ENCODE measurements at regions not wholly inside any gene's neighbourhood (a gene's known extent, or its start where the extent isn't known, plus 50 kb on each side); places are given as distances from the start of the nearest gene placed in this dataset.

DNA sequence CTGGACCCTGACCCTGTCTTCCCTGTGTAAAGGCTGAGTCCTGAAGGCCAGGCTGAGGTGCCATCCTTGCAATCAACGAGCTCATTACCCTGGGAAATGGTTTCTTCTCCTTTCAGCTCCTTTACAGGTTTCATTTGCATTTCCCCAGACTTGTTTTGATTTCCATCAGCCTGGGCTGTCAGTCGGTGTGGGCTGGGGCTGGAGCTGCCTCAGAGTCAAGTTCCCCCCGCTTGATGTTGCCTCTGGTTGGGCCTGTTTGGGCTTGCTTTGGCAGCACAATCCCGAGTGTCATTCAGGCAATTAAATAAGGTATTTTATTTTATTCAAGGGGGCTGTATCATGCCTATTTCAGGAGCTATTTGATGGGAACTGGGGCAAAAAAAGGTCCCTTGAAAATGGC is 424.9 kb downstream of the INSC start:
- no peak for TF ChIP-seq ZNF639 (CRISPR knock-in tag; conservative IDR thresholded peaks at IDR 0.05 in 1 of 2, IDR thresholded peaks at IDR 0.05 in 1 of 2)
- TF ChIP-seq SMARCB1 (IDR thresholded peaks at IDR 0.05; ENCODE audit: insufficient read length, low read depth): no peak
- no peak for TF ChIP-seq POLR2A (conservative IDR thresholded peaks at IDR 0.05)
- TF ChIP-seq CTCF (IDR thresholded peaks at IDR 0.05 in 2 of 3, conservative IDR thresholded peaks at IDR 0.05 in 1 of 3; ENCODE audit: insufficient read depth in 2 of 3, low read depth in 1 of 3, low read length in 3 of 3): no peak
- TF ChIP-seq TCF7 (IDR thresholded peaks at IDR 0.05; ENCODE audit: borderline replicate concordance): no peak
- no peak for TF ChIP-seq SP1 (CRISPR knock-in tag; IDR thresholded peaks at IDR 0.05)
- TF ChIP-seq CEBPB (tag; IDR thresholded peaks at IDR 0.05): no peak
- no peak for TF ChIP-seq EP300 (IDR thresholded peaks at IDR 0.05; ENCODE audit: low read length)
- no peak for TF ChIP-seq HDAC2 (IDR thresholded peaks at IDR 0.05)
- TF ChIP-seq HNRNPH1 (optimal IDR thresholded peaks at IDR 0.05; ENCODE audit: low read depth, low read length): no peak
- no peak for TF ChIP-seq ZBTB33 (CRISPR knock-in tag; IDR thresholded peaks at IDR 0.05)
- no peak for TF ChIP-seq ZNF354B (CRISPR knock-in tag; IDR thresholded peaks at IDR 0.05)
- no peak for TF ChIP-seq U2AF1 (optimal IDR thresholded peaks at IDR 0.05; ENCODE audit: low read depth, low read length)
